Rectal smooth muscle tissue (tissue), 1 donor: ENCODE measurements at regions not wholly inside any gene's neighbourhood (a gene's known extent, or its start where the extent isn't known, plus 50 kb on each side); places are given as distances from the start of the nearest gene placed in this dataset.

Experiments
- H3K27ac ChIP-seq: one replicate; pipeline ENCODE4 v1.7.0; 2013; ENCODE audit warnings: low read depth, low read length, inconsistent platforms
- H3K27me3 ChIP-seq: one replicate; pipeline ENCODE4 v1.7.0; 2013; ENCODE audit warnings: low read length; ENCODE audit not compliant: control insufficient read depth, insufficient read depth
- H3K36me3 ChIP-seq: one replicate; pipeline ENCODE4 v1.7.0; 2013; ENCODE audit warnings: low read length; ENCODE audit not compliant: control insufficient read depth, insufficient read depth
- H3K4me1 ChIP-seq: one replicate; pipeline ENCODE4 v1.7.0; 2013; ENCODE audit warnings: low read length; ENCODE audit not compliant: control insufficient read depth, insufficient read depth
- H3K4me3 ChIP-seq: one replicate; pipeline ENCODE4 v1.7.0; 2013; ENCODE audit warnings: low read length
- H3K9ac ChIP-seq: one replicate; pipeline ENCODE4 v1.7.0; 2013; ENCODE audit warnings: low read length

- Histone ChIP-seq H3K27ac (no peak overlapping the region), H3K27me3 (no peaks in the 10 kb centered on the region), H3K36me3 (no peaks in the 10 kb centered on the region), H3K4me1 (peaks cover 3% of the 10 kb centered on the region), H3K9ac (no peak overlapping the region), H3K4me3 (no peak overlapping the region)
These were observed 375.1 kb downstream of the BUD13 start for GRCh38 chr11:116397602-116398084.

- no peak overlapping the region for H3K4me3 ChIP-seq
- H3K9ac ChIP-seq = no peak overlapping the region
- no peaks in the 10 kb centered on the region for H3K27me3 ChIP-seq
- H3K36me3 ChIP-seq = no peaks in the 10 kb centered on the region
- H3K4me1 ChIP-seq = peaks cover 3% of the 10 kb centered on the region
- no peak overlapping the region for H3K27ac ChIP-seq
These were observed 376.5 kb downstream of the BUD13 start for GRCh38 chr11:116396331-116396730.

GRCh38 chr11:116394022-116394421, 378.8 kb downstream of the BUD13 start:
- Histone ChIP-seq H3K36me3 (no peaks in the 10 kb centered on the region), H3K27ac (no peak overlapping the region), H3K4me3 (no peak overlapping the region), H3K27me3 (no peaks in the 10 kb centered on the region), H3K9ac (no peak overlapping the region), H3K4me1 (peaks cover 3% of the 10 kb centered on the region)

GRCh38 chr11:116390963-116391362, 381.8 kb downstream of the BUD13 start:
- Histone ChIP-seq H3K27me3 (no peaks in the 10 kb centered on the region), H3K4me1 (no peaks in the 10 kb centered on the region), H3K9ac (no peak overlapping the region), H3K4me3 (no peak overlapping the region), H3K27ac (no peak overlapping the region), H3K36me3 (no peaks in the 10 kb centered on the region)

GRCh38 chr11:116388146-116388545, 384.6 kb downstream of the BUD13 start:
- Histone ChIP-seq H3K36me3 (no peaks in the 10 kb centered on the region), H3K27me3 (no peaks in the 10 kb centered on the region), H3K9ac (no peak overlapping the region), H3K4me1 (no peaks in the 10 kb centered on the region), H3K27ac (no peak overlapping the region), H3K4me3 (no peak overlapping the region)

- Histone ChIP-seq H3K4me1 (no peaks in the 10 kb centered on the region), H3K36me3 (no peaks in the 10 kb centered on the region), H3K4me3 (no peak overlapping the region), H3K27me3 (no peaks in the 10 kb centered on the region), H3K9ac (no peak overlapping the region), H3K27ac (no peak overlapping the region)
These were observed 385.1 kb downstream of the BUD13 start for GRCh38 chr11:116387641-116388040.

- Histone ChIP-seq H3K36me3 (no peaks in the 10 kb centered on the region), H3K27ac (no peak overlapping the region), H3K27me3 (no peaks in the 10 kb centered on the region), H3K4me1 (no peaks in the 10 kb centered on the region), H3K4me3 (no peak overlapping the region), H3K9ac (no peak overlapping the region)
These were observed 386.6 kb downstream of the BUD13 start for GRCh38 chr11:116386118-116386699.

GRCh38 chr11:116384876-116385275, 387.9 kb downstream of the BUD13 start:
- H3K36me3 ChIP-seq = no peaks in the 10 kb centered on the region
- H3K27me3 ChIP-seq = no peaks in the 10 kb centered on the region
- H3K9ac ChIP-seq = no peak overlapping the region
- no peak overlapping the region for H3K27ac ChIP-seq
- H3K4me3 ChIP-seq = no peak overlapping the region
- no peaks in the 10 kb centered on the region for H3K4me1 ChIP-seq

GRCh38 chr11:116384407-116384806, 388.4 kb downstream of the BUD13 start:
- H3K27ac ChIP-seq = no peak overlapping the region
- no peaks in the 10 kb centered on the region for H3K27me3 ChIP-seq
- H3K4me3 ChIP-seq = no peak overlapping the region
- H3K9ac ChIP-seq = no peak overlapping the region
- H3K4me1 ChIP-seq = no peaks in the 10 kb centered on the region
- H3K36me3 ChIP-seq = no peaks in the 10 kb centered on the region

GRCh38 chr11:116379185-116379828, 393.5 kb downstream of the BUD13 start:
- Histone ChIP-seq H3K27me3 (no peaks in the 10 kb centered on the region), H3K4me1 (no peaks in the 10 kb centered on the region)

GRCh38 chr11:116376547-116376946, 396.2 kb downstream of the BUD13 start:
- Histone ChIP-seq H3K4me1 (no peaks in the 10 kb centered on the region), H3K4me3 (no peak overlapping the region), H3K36me3 (no peaks in the 10 kb centered on the region), H3K27me3 (no peaks in the 10 kb centered on the region), H3K9ac (no peak overlapping the region), H3K27ac (no peak overlapping the region)

More at GRCh38 chr11:116379185-116379828, 393.5 kb downstream of the BUD13 start:
- no peak overlapping the region for H3K27ac ChIP-seq
- H3K36me3 ChIP-seq = no peaks in the 10 kb centered on the region
- no peak overlapping the region for H3K4me3 ChIP-seq
- no peak overlapping the region for H3K9ac ChIP-seq

GRCh38 chr11:116376054-116376453, 396.7 kb downstream of the BUD13 start:
- Histone ChIP-seq H3K36me3 (no peaks in the 10 kb centered on the region), H3K4me3 (no peak overlapping the region), H3K4me1 (no peaks in the 10 kb centered on the region), H3K9ac (no peak overlapping the region), H3K27me3 (no peaks in the 10 kb centered on the region), H3K27ac (no peak overlapping the region)

- H3K9ac ChIP-seq = no peak overlapping the region
- H3K4me3 ChIP-seq = no peak overlapping the region
- H3K36me3 ChIP-seq = no peaks in the 10 kb centered on the region
- H3K27ac ChIP-seq = no peak overlapping the region
- H3K4me1 ChIP-seq = no peaks in the 10 kb centered on the region
- no peaks in the 10 kb centered on the region for H3K27me3 ChIP-seq
These were observed 397.6 kb downstream of the BUD13 start for GRCh38 chr11:116375221-116375620.
